Activated B cell treated with CpG ODN at 0.5 μM for 24 hours (primary cell): ENCODE measurements at regions not wholly inside any gene's neighbourhood (a gene's known extent, or its start where the extent isn't known, plus 50 kb on each side); places are given as distances from the start of the nearest gene placed in this dataset.
"Not testable (repeated sequence)": the region's sequence is repeated elsewhere in the genome, so short reads cannot be mapped to it uniquely, and the experiment has no call there.

Experiments used
- ATAC-seq: fragments of 200-7000 bp; cut with Tn5 transposase; one replicate; pipeline ENCODE4 v1.10.0; 2021; ENCODE audit warnings: low read depth, mild to moderate bottlenecking, moderate library complexity
- CTCF ChIA-PET: fragments of 350-600 bp; sonication (Branson Sonifier 250); formaldehyde crosslinking; loops from one replicate; lab custom pipeline; 2021; ENCODE audit warnings: antibody characterized with exemption; lab: Charles Lee
- POLR2A ChIA-PET: fragments of 350-600 bp; sonication (Branson Sonifier 250); formaldehyde crosslinking; loops from one replicate; lab custom pipeline; 2021; ENCODE audit warnings: antibody characterized with exemption; lab: Charles Lee
- DNase-seq: peaks from one replicate; pipeline ENCODE4 v3.0.0; 2022
- H3K27ac Mint-ChIP-seq: one replicate; pipeline ENCODE4 v1.8.0; 2020; ENCODE audit warnings: mixed read lengths
- H3K27me3 Mint-ChIP-seq: one replicate; pipeline ENCODE4 v1.8.0; 2021; ENCODE audit warnings: mixed read lengths
- H3K36me3 Mint-ChIP-seq: one replicate; pipeline ENCODE4 v1.8.0; 2021; ENCODE audit warnings: low read depth, mixed read lengths
- H3K4me1 Mint-ChIP-seq: one replicate; pipeline ENCODE4 v1.8.0; 2021; ENCODE audit warnings: mixed read lengths
- H3K4me3 Mint-ChIP-seq: one replicate; pipeline ENCODE4 v1.8.0; 2020; ENCODE audit warnings: mild to moderate bottlenecking, mixed read lengths
- H3K9me3 Mint-ChIP-seq: one replicate; pipeline ENCODE4 v1.8.0; 2020; ENCODE audit warnings: mixed read lengths
- CTCF ChIP-seq: fragments of 200-600 bp; IDR thresholded peaks from one replicate; pipeline ENCODE4 v1.8.0; 2022; ENCODE audit warnings: antibody characterized with exemption, mild to moderate bottlenecking
- intact Hi-C: fragments of 100-400 bp; cut with micrococcal nuclease; formaldehyde crosslinking; loops from one replicate; pipeline ENCODE4 v1.15.1; 2024

DNA sequence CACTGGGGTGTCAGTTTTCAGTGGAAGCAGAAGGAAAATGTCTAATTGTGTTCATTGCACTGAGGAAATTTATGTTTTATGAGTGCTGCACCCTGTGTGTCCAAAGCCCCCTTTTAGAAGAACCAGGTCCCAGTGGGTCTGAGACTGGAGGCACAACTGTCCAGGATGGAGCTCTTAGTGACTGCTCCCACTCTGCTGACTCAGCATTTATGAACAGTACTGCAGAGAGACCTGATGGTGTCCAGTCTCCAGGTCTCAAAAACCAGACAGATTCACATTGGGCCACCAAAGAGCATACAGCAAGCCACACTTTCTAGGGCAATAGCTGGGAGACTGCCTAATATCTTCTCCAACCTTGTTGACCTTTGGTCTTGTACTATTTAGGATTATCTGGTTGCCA, 321.9 kb downstream of the CBLN1 start:
- Mint-ChIP-seq H3K4me1 (peaks cover 1% of the 10 kb centered on the region), H3K36me3 (no peaks in the 10 kb centered on the region), H3K4me3 (no peak overlapping the region), H3K27ac (no peak overlapping the region), H3K9me3 (no peaks in the 10 kb centered on the region), H3K27me3 (no peaks in the 10 kb centered on the region)
- intact Hi-C loops, result no loop called here
- ATAC-seq (no peak), DNase-seq (no peak)
- TF ChIP-seq CTCF, result no peak
- ChIA-PET CTCF (no interaction called here), POLR2A (no interaction called here)

- Mint-ChIP-seq H3K9me3 (no peaks in the 10 kb centered on the region), H3K4me3 (no peak overlapping the region), H3K4me1 (peaks cover 1% of the 10 kb centered on the region), H3K27me3 (no peaks in the 10 kb centered on the region), H3K27ac (no peak overlapping the region), H3K36me3 (no peaks in the 10 kb centered on the region)
- DNase-seq, result no peak
- ATAC-seq, result no peak
- no peak for TF ChIP-seq CTCF
- ChIA-PET POLR2A (no interaction called here), CTCF (no interaction called here)
- intact Hi-C loops, result no loop called here
These were observed 322.4 kb downstream of the CBLN1 start for GRCh38 chr16:48959204-48959603.

- DNase-seq (no peak), ATAC-seq (no peak)
- H3K9me3 Mint-ChIP-seq, result no peaks in the 10 kb centered on the region
- ChIA-PET POLR2A (no interaction called here), CTCF (no interaction called here)
- peaks cover 1% of the 10 kb centered on the region for H3K4me1 Mint-ChIP-seq
- no peaks in the 10 kb centered on the region for H3K36me3 Mint-ChIP-seq
- H3K4me3 Mint-ChIP-seq, result no peak overlapping the region
- intact Hi-C loops, result no loop called here
- H3K27ac Mint-ChIP-seq, result no peak overlapping the region
- no peaks in the 10 kb centered on the region for H3K27me3 Mint-ChIP-seq
- TF ChIP-seq CTCF, result no peak
These were observed 323.0 kb downstream of the CBLN1 start for GRCh38 chr16:48958681-48959080.

- H3K36me3 Mint-ChIP-seq, result no peaks in the 10 kb centered on the region
- TF ChIP-seq CTCF, result no peak
- H3K27me3 Mint-ChIP-seq, result no peaks in the 10 kb centered on the region
- POLR2A ChIA-PET, result no interaction called here
- peaks cover 1% of the 10 kb centered on the region for H3K4me1 Mint-ChIP-seq
- no peak overlapping the region for H3K4me3 Mint-ChIP-seq
- H3K27ac Mint-ChIP-seq, result no peak overlapping the region
- ATAC-seq (no peak), DNase-seq (no peak)
- CTCF ChIA-PET, result no interaction called here
- intact Hi-C loops, result no loop called here
- no peaks in the 10 kb centered on the region for H3K9me3 Mint-ChIP-seq
These were observed 325.0 kb downstream of the CBLN1 start for GRCh38 chr16:48956620-48957019.

DNA sequence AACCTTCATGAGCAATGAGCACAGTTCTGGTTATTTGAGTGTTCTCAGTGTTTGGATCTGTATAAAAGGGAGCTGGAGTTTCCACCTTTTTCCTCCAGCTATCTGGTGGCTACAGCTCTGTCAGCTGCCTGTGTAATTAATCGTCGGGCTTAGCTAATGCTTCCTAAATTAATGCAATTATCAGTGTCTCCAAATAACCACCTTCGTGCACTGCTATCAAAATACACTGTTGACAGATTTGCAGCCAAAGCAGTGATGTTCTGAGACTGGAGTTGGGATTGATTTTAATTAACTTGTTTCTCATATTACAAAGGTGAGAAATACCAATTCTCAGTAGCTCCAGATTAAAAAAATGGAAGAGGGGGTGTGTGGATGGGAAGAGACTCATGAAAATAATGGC, 325.8 kb downstream of the CBLN1 start:
- no peak for DNase-seq
- Mint-ChIP-seq H3K27ac (no peak overlapping the region), H3K36me3 (no peaks in the 10 kb centered on the region), H3K9me3 (no peaks in the 10 kb centered on the region), H3K27me3 (no peaks in the 10 kb centered on the region), H3K4me3 (no peak overlapping the region), H3K4me1 (no peaks in the 10 kb centered on the region)
- no peak for ATAC-seq
- POLR2A ChIA-PET, result no interaction called here
- intact Hi-C loops, result no loop called here
- CTCF ChIA-PET, result no interaction called here
- no peak for TF ChIP-seq CTCF

GRCh38 chr16:48951621-48952125, 330.0 kb downstream of the CBLN1 start:
- H3K9me3 Mint-ChIP-seq, DNase-seq, intact Hi-C loops, POLR2A ChIA-PET, H3K4me1 Mint-ChIP-seq, CTCF ChIA-PET, ATAC-seq, H3K27me3 Mint-ChIP-seq, H3K27ac Mint-ChIP-seq, H3K4me3 Mint-ChIP-seq, H3K36me3 Mint-ChIP-seq: not testable (repeated sequence)
